Left lung (tissue), 4 donors: ENCODE measurements at regions not wholly inside any gene's neighbourhood (a gene's known extent, or its start where the extent isn't known, plus 50 kb on each side); places are given as distances from the start of the nearest gene placed in this dataset.
A peak's percentile ranks its signal among the peaks of the same experiment; 100 is the strongest.

Source experiments
- ATAC-seq: fragments of 200-7000 bp; cut with Tn5 transposase; one replicate; pipeline ENCODE4 v1.9.1; 2020; ENCODE audit warnings: moderate library complexity
- DNase-seq, 4 donors: peaks; one replicate each; pipeline ENCODE4 v3.0.0-alpha.2; 2013 to 2020
- H3K27ac ChIP-seq, 2 donors: fragments of 200-600 bp; sonication (generic) in 1 of 2; one replicate each; pipeline versions ENCODE4 v1.5.0 to v1.8.0; 2020 to 2021
- H3K27me3 ChIP-seq, 2 donors: fragments of 200-600 bp; sonication (generic) in 1 of 2; one replicate each; pipeline versions ENCODE4 v1.5.0 to v1.8.0; 2020 to 2021
- H3K36me3 ChIP-seq, 2 donors: fragments of 200-600 bp; sonication (generic) in 1 of 2; one replicate each; pipeline versions ENCODE4 v1.5.0 to v1.8.0; 2020 to 2021
- H3K4me1 ChIP-seq, 2 donors: fragments of 200-600 bp; one replicate each; pipeline ENCODE4 v1.8.0; 2021
- H3K4me3 ChIP-seq, 2 donors: fragments of 200-600 bp; sonication (generic) in 1 of 2; one replicate each; pipeline versions ENCODE4 v1.5.0 to v1.8.0; 2020 to 2021; ENCODE audit warnings: mild to moderate bottlenecking in 1 of 2
- H3K9me3 ChIP-seq, 2 donors: fragments of 200-600 bp; sonication (generic) in 1 of 2; one replicate each; pipeline versions ENCODE4 v1.5.0 to v1.8.0; 2020 to 2021
- intact Hi-C, 2 donors: fragments of 100-400 bp; cut with DNase I; formaldehyde crosslinking; loops; one replicate each; pipeline versions ENCODE4 v1.11.2 to v1.14.2; 2022
- TF ChIP-seq, protein P1 (sequence below), 2 donors: fragments of 200-600 bp; sonication (generic) in 1 of 2; IDR thresholded peaks; one replicate each; pipeline versions ENCODE4 v1.5.0 to v1.8.0; 2021; ENCODE audit warnings: antibody characterized with exemption in 2 of 2
- donor health status: DM: no; HTN: yes; CAD: no.
- donor health status: DM: no; HTN: no; CAD: no.

DNA sequence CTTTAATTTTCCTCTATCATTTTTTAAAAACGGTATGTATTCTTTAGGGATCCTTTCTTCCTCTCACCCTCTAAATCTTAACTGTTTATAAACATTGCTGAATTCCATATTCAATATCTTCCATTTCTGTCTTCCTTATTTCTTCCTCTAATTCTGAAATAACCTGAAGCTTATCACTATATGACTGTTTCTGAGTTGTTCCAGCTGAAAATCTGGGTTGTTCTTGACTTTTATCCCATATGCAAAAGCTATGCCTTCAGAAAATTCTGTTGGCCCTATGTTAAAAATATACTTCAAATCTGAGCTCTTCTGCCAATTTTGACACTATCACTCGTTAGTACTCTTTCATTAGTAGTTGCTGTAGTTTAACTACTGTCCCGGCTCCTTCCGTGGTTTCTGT, 970.3 kb downstream of the BCL11B start:
- DNase-seq: peak in 2 of 4 donors; percentile 28 to 35
- intact Hi-C loops: no loop called here
- ATAC-seq: no peak

DNA sequence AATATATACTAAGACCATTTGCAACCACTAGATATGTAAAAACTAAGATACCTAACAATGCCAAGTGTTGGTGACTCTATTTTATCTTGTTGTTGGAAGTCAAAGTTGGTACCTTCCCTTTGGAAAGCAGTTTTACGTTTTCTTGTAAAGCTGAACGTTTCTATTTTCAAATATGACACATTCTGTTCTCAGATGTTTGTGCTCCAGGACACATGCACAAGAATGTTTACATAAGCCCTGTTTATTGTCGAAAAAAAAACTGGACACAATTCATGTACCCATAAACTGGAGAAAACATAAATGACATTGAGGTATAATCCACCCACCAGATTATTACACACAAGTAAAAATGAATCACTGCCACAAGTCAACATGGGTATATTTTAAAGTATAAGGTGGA, 967.4 kb downstream of the BCL11B start:
- TF ChIP-seq, protein P1, sequence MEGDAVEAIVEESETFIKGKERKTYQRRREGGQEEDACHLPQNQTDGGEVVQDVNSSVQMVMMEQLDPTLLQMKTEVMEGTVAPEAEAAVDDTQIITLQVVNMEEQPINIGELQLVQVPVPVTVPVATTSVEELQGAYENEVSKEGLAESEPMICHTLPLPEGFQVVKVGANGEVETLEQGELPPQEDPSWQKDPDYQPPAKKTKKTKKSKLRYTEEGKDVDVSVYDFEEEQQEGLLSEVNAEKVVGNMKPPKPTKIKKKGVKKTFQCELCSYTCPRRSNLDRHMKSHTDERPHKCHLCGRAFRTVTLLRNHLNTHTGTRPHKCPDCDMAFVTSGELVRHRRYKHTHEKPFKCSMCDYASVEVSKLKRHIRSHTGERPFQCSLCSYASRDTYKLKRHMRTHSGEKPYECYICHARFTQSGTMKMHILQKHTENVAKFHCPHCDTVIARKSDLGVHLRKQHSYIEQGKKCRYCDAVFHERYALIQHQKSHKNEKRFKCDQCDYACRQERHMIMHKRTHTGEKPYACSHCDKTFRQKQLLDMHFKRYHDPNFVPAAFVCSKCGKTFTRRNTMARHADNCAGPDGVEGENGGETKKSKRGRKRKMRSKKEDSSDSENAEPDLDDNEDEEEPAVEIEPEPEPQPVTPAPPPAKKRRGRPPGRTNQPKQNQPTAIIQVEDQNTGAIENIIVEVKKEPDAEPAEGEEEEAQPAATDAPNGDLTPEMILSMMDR (IDR thresholded peaks at IDR 0.05): no peak
- no peaks in the 10 kb centered on the region for H3K27me3 ChIP-seq
- intact Hi-C loops: no loop called here
- no peaks in the 10 kb centered on the region for H3K9me3 ChIP-seq
- DNase-seq (no peak), ATAC-seq (no peak)
- no peaks in the 10 kb centered on the region for H3K4me1 ChIP-seq
- no peak overlapping the region for H3K27ac ChIP-seq
- H3K4me3 ChIP-seq: no peak overlapping the region
- no peaks in the 10 kb centered on the region for H3K36me3 ChIP-seq

More for the DNA sequence above, 970.3 kb downstream of the BCL11B start:
- H3K27ac ChIP-seq: no peak overlapping the region
- no peaks in the 10 kb centered on the region for H3K9me3 ChIP-seq
- no peak overlapping the region for H3K4me3 ChIP-seq
- no peaks in the 10 kb centered on the region for H3K27me3 ChIP-seq
- TF ChIP-seq, protein P1 (IDR thresholded peaks at IDR 0.05): no peak
- H3K36me3 ChIP-seq: no peaks in the 10 kb centered on the region
- H3K4me1 ChIP-seq: no peaks in the 10 kb centered on the region

DNA sequence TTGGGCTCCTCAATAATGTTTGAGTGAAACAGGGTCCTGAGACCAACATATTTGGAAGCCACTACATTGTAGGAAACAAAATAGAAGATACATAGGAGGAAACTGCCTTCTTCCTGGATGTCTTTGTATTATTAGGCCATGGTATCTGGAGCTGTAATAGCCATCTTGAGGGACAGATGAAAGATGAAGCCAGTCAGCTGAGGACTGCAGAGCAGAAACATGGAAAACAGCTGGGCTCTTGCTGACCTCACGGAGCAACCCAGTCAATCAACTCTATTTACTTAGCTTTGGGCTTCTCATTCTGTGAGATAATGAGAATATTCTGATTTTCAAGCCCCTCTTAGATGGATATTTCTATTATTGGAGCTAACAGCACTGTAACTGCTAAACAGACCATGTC, 962.4 kb downstream of the BCL11B start:
- H3K9me3 ChIP-seq: peaks cover 0 to 3% of the 10 kb centered on the region in 2 donors
- H3K27me3 ChIP-seq: no peaks in the 10 kb centered on the region
- intact Hi-C loops: no loop called here
- no peak overlapping the region for H3K27ac ChIP-seq
- DNase-seq (no peak), ATAC-seq (no peak)
- no peaks in the 10 kb centered on the region for H3K36me3 ChIP-seq
- no peak overlapping the region for H3K4me3 ChIP-seq
- TF ChIP-seq, protein P1 (IDR thresholded peaks at IDR 0.05): no peak
- H3K4me1 ChIP-seq: no peaks in the 10 kb centered on the region

DNA sequence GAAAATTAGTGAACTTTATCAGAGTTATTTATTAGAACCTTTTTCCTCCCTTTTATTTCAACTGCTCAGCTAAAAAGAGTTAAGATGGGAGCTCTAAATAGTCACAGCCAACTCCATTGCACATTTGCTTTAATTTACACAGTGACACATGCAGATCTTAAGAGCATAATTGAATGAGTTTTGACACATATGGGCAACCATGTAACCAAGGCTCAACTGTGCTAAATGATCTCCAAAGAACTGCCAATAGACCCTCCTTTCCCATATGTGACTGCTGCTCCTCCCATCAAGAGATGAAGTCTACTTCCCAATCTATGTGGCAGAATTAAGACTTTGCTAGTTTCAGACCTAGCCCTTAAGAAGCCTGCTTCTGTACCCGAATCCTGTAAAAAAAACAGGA, 960.0 kb downstream of the BCL11B start:
- peaks cover 0 to 5% of the 10 kb centered on the region in 2 donors for H3K9me3 ChIP-seq
- intact Hi-C loops: no loop called here
- H3K4me3 ChIP-seq: no peak overlapping the region
- DNase-seq (no peak), ATAC-seq (no peak)
- H3K27ac ChIP-seq: no peak overlapping the region
- TF ChIP-seq, protein P1 (IDR thresholded peaks at IDR 0.05): no peak
- H3K4me1 ChIP-seq: no peaks in the 10 kb centered on the region
- H3K27me3 ChIP-seq: no peaks in the 10 kb centered on the region
- no peaks in the 10 kb centered on the region for H3K36me3 ChIP-seq

DNA sequence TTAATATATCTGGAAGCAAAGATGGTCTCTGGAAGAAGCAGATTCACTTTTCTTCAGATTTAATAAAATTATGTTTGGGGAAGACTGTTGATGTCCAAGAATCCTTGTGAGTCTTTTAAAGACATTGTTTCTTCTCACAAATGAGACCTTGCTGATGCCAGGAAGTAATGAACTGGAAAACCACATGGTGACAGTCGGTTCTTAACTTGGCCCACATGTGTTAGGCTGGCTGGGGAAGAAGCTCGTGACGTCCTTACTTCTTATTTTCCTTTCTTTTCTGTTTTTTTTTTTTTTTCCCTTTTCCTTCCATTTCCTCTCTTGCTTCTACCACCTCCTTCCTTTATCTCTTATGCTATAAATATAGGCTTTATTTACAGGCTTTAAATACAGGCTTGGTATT, 950.2 kb downstream of the BCL11B start:
- Histone ChIP-seq H3K27me3 (no peaks in the 10 kb centered on the region), H3K4me1 (no peaks in the 10 kb centered on the region), H3K27ac (no peak overlapping the region), H3K9me3 (peaks cover 0 to 36% of the 10 kb centered on the region in 2 donors), H3K4me3 (no peak overlapping the region), H3K36me3 (no peaks in the 10 kb centered on the region)
- TF ChIP-seq, protein P1 (IDR thresholded peaks at IDR 0.05): no peak
- intact Hi-C loops: no loop called here
- DNase-seq (no peak), ATAC-seq (no peak)
